ENCODE measurements at regions not wholly inside any gene's neighbourhood (a gene's known extent, or its start where the extent isn't known, plus 50 kb on each side); places are given as distances from the start of the nearest gene placed in this dataset.

DNA sequence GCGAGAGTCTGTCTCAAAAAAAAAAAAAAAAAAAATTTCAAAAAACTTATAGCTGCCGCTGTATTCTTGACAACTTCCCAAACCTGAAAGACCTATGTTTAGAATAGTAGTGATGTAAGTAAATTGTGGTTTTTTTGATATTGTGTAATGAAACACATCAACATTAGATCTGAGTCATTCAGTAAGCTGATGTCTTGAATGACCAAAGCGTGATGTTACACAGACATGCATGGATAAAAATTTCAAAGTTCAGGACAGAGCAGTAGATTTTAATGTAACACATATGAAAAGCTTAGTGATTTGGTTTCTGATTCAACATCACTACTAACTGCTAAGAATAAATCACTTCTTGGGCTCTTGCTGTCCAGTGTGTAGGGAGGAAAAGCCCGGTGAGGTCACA lies 69.3 kb upstream of the MEX3C start:
- TF ChIP-seq, protein P1, sequence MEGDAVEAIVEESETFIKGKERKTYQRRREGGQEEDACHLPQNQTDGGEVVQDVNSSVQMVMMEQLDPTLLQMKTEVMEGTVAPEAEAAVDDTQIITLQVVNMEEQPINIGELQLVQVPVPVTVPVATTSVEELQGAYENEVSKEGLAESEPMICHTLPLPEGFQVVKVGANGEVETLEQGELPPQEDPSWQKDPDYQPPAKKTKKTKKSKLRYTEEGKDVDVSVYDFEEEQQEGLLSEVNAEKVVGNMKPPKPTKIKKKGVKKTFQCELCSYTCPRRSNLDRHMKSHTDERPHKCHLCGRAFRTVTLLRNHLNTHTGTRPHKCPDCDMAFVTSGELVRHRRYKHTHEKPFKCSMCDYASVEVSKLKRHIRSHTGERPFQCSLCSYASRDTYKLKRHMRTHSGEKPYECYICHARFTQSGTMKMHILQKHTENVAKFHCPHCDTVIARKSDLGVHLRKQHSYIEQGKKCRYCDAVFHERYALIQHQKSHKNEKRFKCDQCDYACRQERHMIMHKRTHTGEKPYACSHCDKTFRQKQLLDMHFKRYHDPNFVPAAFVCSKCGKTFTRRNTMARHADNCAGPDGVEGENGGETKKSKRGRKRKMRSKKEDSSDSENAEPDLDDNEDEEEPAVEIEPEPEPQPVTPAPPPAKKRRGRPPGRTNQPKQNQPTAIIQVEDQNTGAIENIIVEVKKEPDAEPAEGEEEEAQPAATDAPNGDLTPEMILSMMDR (conservative IDR thresholded peaks at IDR 0.05 in 1 of 2, IDR thresholded peaks at IDR 0.05 in 1 of 2; ENCODE audit: low read depth in 1 of 2, low read length in 2 of 2), result no peak
- TF ChIP-seq EZH2 (IDR thresholded peaks at IDR 0.05; ENCODE audit: low read length, missing control alignments), result no peak

Data from fibroblast of lung (primary cell).